GM18505 (cell line): ENCODE measurements at regions not wholly inside any gene's neighbourhood (a gene's known extent, or its start where the extent isn't known, plus 50 kb on each side); places are given as distances from the start of the nearest gene placed in this dataset.

Experiments
- ATAC-seq: cut with Tn5 transposase; IDR thresholded peaks from one replicate; pipeline ENCODE4 v1.9.1; 2021; ENCODE audit not compliant: unreplicated experiment
- POLR2A ChIP-seq: IDR thresholded peaks from 4 replicates; pipeline ENCODE4 v1.6.1; 2011; ENCODE audit warnings: borderline replicate concordance; ENCODE audit not compliant: insufficient read depth, insufficient read length; ENCODE audit errors: extremely low read depth

GRCh38 chr4:57446266-57446665, 336.1 kb upstream of the IGFBP7 start:
- no peak for TF ChIP-seq POLR2A
- no peak for ATAC-seq

GRCh38 chr4:57445686-57446085, 335.5 kb upstream of the IGFBP7 start:
- no peak for TF ChIP-seq POLR2A
- ATAC-seq, result no peak

- no peak for TF ChIP-seq POLR2A
- ATAC-seq, result no peak
These were observed 334.5 kb upstream of the IGFBP7 start for GRCh38 chr4:57444671-57445070.

DNA sequence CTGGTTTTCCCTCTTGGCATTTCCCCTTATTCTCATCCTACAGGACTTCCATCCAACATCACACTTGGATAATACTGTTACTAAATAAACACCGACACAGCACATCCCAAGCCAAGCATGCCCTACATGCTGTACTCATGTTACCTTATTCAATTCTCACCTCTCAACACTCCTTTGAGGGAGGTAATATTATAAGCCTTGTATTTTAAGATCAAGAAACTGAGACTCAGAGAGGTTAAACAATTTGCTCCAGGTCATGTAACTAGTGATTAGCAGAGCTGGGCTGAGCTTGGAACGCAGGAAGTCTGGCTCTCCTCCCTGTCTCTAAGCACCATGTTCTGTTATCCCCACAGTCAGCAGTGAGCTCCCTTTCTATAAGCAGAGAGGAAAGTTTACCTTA, 333.6 kb upstream of the IGFBP7 start:
- TF ChIP-seq POLR2A, result no peak
- no peak for ATAC-seq

DNA sequence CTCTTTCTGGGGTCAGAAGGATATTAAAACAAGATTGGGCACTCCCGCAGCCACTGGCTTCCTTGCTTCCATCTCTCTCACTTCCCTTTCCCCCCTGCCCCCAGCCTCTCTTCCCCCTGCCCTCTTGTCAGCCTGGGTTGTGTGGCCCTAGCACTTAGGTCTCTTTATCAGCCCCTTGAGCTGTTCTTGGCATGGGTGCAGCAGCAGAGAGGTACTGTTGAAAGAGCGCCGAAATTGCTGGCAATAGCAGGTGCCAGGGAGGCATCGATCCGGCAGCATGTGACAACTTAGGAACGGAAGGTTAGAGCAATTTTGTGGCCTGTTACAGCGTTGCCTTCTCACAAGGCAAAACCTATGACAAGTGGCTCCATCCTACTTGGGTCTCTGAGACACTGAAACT, 333.1 kb upstream of the IGFBP7 start:
- ATAC-seq, result no peak
- TF ChIP-seq POLR2A, result no peak

GRCh38 chr4:57442831-57443291, 332.7 kb upstream of the IGFBP7 start:
- no peak for TF ChIP-seq POLR2A
- no peak for ATAC-seq

- no peak for TF ChIP-seq POLR2A
- no peak for ATAC-seq
These were observed 332.1 kb upstream of the IGFBP7 start for GRCh38 chr4:57442241-57442640.

DNA sequence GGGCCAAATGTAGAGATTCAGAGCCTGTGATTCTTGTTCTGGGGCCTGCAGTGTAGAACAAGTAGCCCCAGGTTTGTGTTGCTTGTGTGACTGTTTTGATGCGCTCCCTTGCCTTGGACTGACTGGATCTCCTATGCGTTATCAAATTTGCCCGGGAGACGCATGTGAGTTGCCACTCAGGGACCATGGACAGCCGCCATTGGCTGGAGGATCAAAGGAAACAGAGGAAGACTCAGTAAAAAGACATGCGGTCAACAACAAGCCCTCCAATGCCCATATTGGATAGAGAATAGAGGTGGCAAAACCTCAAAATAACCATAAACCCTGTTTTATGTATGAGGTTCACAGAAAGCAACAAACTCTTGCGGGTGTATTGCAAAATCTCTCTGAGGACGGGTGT, 327.5 kb upstream of the IGFBP7 start:
- ATAC-seq, result no peak
- no peak for TF ChIP-seq POLR2A

DNA sequence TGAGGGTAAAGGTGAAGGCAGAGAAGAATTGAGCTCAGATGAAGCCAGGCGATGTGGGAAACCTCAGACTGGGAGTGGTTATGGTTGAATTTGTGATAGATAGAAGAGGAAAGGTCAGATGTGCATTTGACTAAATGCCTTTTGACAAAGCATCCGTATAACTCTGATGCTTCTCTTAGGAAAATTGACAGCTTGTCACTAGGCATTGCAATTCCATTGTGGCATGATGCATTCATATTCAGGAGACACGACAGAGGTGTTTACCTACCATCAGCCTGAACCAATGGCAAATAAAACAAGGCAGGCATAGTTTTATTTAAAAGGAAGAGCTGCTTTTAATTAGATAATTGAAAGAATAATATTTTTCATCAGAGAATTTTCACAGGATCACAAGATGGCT, 325.1 kb upstream of the IGFBP7 start:
- ATAC-seq, result no peak
- TF ChIP-seq POLR2A, result no peak

DNA sequence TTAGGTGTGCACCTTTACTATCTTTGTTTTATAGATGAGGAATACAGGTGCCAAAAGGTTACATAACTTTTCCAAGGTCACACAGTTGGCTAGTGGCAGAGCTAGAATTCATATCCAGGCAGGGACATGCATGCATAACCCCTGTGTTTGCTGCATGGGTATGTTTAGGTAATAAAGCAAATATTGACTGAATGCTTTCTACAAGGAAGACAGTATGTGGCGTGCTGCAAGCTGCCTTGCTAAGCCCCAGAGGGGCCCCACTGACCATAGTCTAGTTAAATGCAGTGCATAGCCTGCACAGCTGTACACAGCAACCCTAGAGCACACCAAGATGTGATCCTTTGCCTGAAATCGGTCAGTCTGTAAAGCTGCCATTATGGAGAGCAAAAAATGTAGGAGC, 320.5 kb upstream of the IGFBP7 start:
- no peak for ATAC-seq
- TF ChIP-seq POLR2A, result no peak

DNA sequence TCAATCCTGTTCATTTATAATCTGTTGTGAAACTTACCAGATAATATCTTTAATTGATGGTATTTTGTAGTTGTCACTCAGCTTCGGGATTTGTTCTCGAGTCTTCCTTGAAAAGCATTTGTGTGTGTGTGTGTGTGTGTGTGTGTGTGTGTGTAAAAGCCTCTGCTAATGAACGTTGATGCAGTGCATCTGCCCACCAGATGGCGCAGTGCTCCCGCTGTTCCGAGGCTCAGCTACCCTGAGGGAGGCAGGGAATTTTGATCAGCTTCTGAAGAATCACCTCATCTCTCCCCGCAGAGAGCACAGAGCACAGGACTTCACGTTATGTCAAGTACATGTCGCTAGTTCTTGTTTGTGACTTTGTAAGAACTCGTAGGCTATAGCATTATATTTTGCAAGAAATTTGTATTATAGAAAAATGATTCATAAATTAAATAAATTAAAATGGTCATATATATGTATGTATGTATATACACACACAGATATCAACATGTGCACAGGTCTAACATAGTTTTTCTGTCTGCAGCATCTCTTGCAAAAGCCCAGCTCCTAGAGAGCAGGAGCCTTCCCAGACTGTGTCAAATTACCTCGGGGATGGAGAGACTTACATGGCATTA, 316.7 kb upstream of the IGFBP7 start:
- peak; percentile 94 for ATAC-seq
- TF ChIP-seq POLR2A, result no peak

DNA sequence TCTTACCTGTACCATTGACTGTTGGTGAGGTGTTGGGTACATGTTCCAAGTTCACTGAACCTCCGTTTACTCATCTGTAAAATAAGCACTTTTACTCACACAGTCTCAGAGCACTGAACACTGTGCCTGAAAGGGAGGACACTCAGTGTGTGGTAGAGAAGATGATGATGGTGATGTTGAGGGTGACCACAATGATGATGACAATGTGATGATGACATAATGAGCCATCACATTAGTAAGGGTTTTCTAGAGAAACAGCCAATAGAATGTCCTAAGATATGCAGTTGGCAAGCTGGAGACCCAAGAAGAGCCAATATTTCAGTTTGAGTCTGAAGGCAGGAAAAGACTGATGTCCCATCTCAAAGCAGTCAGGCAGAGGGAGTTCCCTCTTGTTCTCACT, 315.4 kb upstream of the IGFBP7 start:
- no peak for TF ChIP-seq POLR2A
- no peak for ATAC-seq

DNA sequence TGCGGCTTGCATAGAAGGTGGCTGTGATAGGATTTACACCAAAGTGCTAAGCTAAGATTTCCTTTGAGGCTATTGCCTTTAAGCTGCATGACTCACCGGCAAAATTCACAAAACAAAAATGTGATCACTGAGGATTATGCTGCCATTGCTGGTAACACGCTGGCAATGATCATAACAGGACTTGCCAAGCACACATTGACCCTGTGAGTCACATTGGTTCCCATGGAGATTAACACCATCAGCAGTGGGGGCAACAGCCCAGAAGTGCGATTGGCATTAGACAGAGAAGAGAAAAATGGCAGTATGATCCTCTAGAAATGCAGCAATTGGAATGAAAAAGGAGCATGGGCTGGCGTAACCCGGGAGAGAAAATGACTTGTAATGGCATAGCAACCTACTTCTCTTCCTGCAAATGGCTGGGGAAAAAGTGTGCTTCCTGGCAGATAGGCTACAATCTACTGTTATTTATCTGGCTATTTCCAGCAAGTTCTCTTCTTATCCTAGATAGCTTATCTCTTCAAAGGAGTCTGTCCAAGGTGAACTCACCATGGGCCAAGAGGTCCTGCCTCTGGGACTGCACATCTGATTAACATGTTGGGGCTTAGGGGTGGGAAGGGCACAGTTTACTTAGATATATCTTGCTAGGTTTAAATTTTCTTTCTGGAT, 314.2 kb upstream of the IGFBP7 start:
- no peak for ATAC-seq
- TF ChIP-seq POLR2A, result no peak

DNA sequence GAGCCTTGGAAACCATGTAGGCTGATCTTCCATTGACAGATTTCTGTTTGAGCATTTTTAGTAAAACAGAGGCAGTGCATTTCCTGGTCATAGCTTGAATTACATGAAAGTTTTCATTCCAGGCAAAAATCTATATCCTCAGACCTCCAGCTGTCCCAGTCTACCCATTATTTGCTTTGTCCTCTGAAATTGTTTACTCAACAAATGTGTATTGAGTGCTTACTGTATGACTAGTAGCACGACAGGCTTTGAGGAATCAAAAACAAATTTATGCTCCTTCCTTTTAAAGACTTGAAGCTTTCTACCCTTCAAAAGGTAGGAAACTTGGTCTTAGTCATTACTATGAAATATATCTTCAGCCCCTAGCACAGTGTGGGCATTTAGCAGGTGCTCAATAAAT, 307.9 kb upstream of the IGFBP7 start:
- TF ChIP-seq POLR2A, result no peak
- ATAC-seq, result no peak
